ENCODE measurements at regions not wholly inside any gene's neighbourhood (a gene's known extent, or its start where the extent isn't known, plus 50 kb on each side); places are given as distances from the start of the nearest gene placed in this dataset.

- no peaks in the 10 kb centered on the region for H3K4me1 ChIP-seq
- no peaks in the 10 kb centered on the region for H3K27me3 ChIP-seq (replicated peaks in 1 of 7)
- no peak overlapping the region for H3K4me3 ChIP-seq
- no peaks in the 10 kb centered on the region for H3K36me3 ChIP-seq
- 68 to 85% (median 78%) methylated on average over 18 to 19 of the region's 19 CpGs for WGBS, 5 donors
- no peak overlapping the region for H3K27ac ChIP-seq
- no peaks in the 10 kb centered on the region for H3K9me3 ChIP-seq
- no peak for TF ChIP-seq POLR2A (IDR thresholded peaks at IDR 0.05)
- no peak for TF ChIP-seq POLR2AphosphoS5 (IDR thresholded peaks at IDR 0.05)
- no peak for TF ChIP-seq CTCF (IDR thresholded peaks at IDR 0.05 in 8 of 11, conservative IDR thresholded peaks at IDR 0.05 in 3 of 11)
- intact Hi-C loops (cut with DNase I; ENCODE audit: low total_unique reads): no loop called here
- DNase-seq: peak; percentile 58
Measured at GRCh38 chr2:2861666-2862240, 515.9 kb downstream of the EIPR1 start.

GRCh38 chr2:2860589-2861300 lies 516.9 kb downstream of the EIPR1 start:
- WGBS, 5 donors: 87 to 92% (median 91%) methylated on average over 20 of the region's 20 CpGs
- intact Hi-C loops (cut with DNase I; ENCODE audit: low total_unique reads): no loop called here
- DNase-seq: peak; percentile 57
- TF ChIP-seq CTCF (IDR thresholded peaks at IDR 0.05 in 8 of 11, conservative IDR thresholded peaks at IDR 0.05 in 3 of 11): no peak
- no peak for TF ChIP-seq POLR2A (IDR thresholded peaks at IDR 0.05)
- TF ChIP-seq POLR2AphosphoS5 (IDR thresholded peaks at IDR 0.05): no peak
- H3K4me3 ChIP-seq: no peak overlapping the region
- H3K36me3 ChIP-seq: no peaks in the 10 kb centered on the region
- H3K4me1 ChIP-seq: no peaks in the 10 kb centered on the region
- H3K9me3 ChIP-seq: no peaks in the 10 kb centered on the region
- no peaks in the 10 kb centered on the region for H3K27me3 ChIP-seq (replicated peaks in 1 of 7)
- no peak overlapping the region for H3K27ac ChIP-seq

- no peaks in the 10 kb centered on the region for H3K27me3 ChIP-seq (replicated peaks in 1 of 7)
- no peak overlapping the region for H3K27ac ChIP-seq
- WGBS, 5 donors: 86 to 95% (median 88%) methylated on average over 9 of the region's 9 CpGs
- no peaks in the 10 kb centered on the region for H3K4me1 ChIP-seq
- intact Hi-C loops (cut with DNase I; ENCODE audit: low total_unique reads): no loop called here
- no peaks in the 10 kb centered on the region for H3K36me3 ChIP-seq
- TF ChIP-seq POLR2AphosphoS5 (IDR thresholded peaks at IDR 0.05) (no peak), POLR2A (IDR thresholded peaks at IDR 0.05) (no peak), CTCF (IDR thresholded peaks at IDR 0.05 in 8 of 11, conservative IDR thresholded peaks at IDR 0.05 in 3 of 11) (no peak)
- no peak overlapping the region for H3K4me3 ChIP-seq
- no peaks in the 10 kb centered on the region for H3K9me3 ChIP-seq
- DNase-seq: no peak
Measured at GRCh38 chr2:2859732-2860131, 517.9 kb downstream of the EIPR1 start.

GRCh38 chr2:2859164-2859563 lies 518.5 kb downstream of the EIPR1 start:
- H3K27me3 ChIP-seq (replicated peaks in 1 of 7): no peaks in the 10 kb centered on the region
- intact Hi-C loops (cut with DNase I; ENCODE audit: low total_unique reads): no loop called here
- H3K36me3 ChIP-seq: no peaks in the 10 kb centered on the region
- H3K4me1 ChIP-seq: no peaks in the 10 kb centered on the region
- 95 to 98% (median 96%) methylated on average over 15 of the region's 15 CpGs for WGBS, 5 donors
- no peak overlapping the region for H3K27ac ChIP-seq
- peak; percentile 29 for DNase-seq
- H3K9me3 ChIP-seq: no peaks in the 10 kb centered on the region
- no peak for TF ChIP-seq POLR2AphosphoS5 (IDR thresholded peaks at IDR 0.05)
- no peak for TF ChIP-seq POLR2A (IDR thresholded peaks at IDR 0.05)
- no peak for TF ChIP-seq CTCF (IDR thresholded peaks at IDR 0.05 in 8 of 11, conservative IDR thresholded peaks at IDR 0.05 in 3 of 11)
- no peak overlapping the region for H3K4me3 ChIP-seq

Data from spleen (tissue), 11 donors.